GM12891 (cell line): ENCODE measurements at regions not wholly inside any gene's neighbourhood (a gene's known extent, or its start where the extent isn't known, plus 50 kb on each side); places are given as distances from the start of the nearest gene placed in this dataset.

Experiments
- PAX5 ChIP-seq: IDR thresholded peaks from 2 replicates; pipeline ENCODE4 v1.6.1; 2011; ENCODE audit warnings: low read length, moderate library complexity, mild to moderate bottlenecking; ENCODE audit not compliant: insufficient read depth, severe bottlenecking
- POLR2A ChIP-seq: IDR thresholded peaks from 2 replicates; pipeline ENCODE4 v1.6.1; 2011; ENCODE audit warnings: low read depth, low read length, control low read depth
- POLR2AphosphoS5 ChIP-seq: IDR thresholded peaks from 2 replicates; pipeline ENCODE4 v1.6.1; 2011; ENCODE audit warnings: low read depth, low read length, control low read depth
- POU2F2 ChIP-seq: IDR thresholded peaks from 2 replicates; pipeline ENCODE4 v1.6.1; 2011; ENCODE audit warnings: low read depth, mild to moderate bottlenecking, control low read depth, low read length, moderate library complexity
- SPI1 ChIP-seq: IDR thresholded peaks from 2 replicates; pipeline ENCODE4 v1.6.1; 2011; ENCODE audit warnings: low read depth, low read length, control low read depth
- TAF1 ChIP-seq: IDR thresholded peaks from 2 replicates; pipeline ENCODE4 v1.6.1; 2011; ENCODE audit warnings: low read depth, low read length, control low read depth

GRCh38 chr10:57098146-57098545, 737.1 kb upstream of the ZWINT start:
- TF ChIP-seq POLR2A (no peak), POLR2AphosphoS5 (no peak), TAF1 (no peak), PAX5 (no peak), SPI1 (no peak), POU2F2 (no peak)
